ENCODE measurements at regions not wholly inside any gene's neighbourhood (a gene's known extent, or its start where the extent isn't known, plus 50 kb on each side); places are given as distances from the start of the nearest gene placed in this dataset.

DNA sequence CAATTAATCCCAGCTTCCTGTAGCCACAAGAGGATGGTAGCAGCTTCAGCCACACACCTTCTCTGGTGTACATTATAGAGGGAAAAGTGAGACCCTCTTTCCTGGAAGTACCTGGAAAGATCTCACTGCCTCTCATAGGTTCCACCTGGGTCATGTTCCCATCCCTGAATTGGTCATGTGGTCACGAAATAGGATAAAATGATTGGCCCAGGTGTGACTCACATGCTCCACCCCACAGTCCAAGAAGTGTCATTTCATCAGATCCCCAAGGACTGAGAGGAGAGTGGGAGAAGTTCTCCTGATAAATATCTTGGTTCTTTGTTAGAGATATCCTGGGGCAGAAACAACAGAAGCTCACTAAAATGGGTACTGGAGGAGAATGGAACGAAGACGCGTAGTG is 142.4 kb downstream of the QRSL1 start:
- TF ChIP-seq, protein P1, sequence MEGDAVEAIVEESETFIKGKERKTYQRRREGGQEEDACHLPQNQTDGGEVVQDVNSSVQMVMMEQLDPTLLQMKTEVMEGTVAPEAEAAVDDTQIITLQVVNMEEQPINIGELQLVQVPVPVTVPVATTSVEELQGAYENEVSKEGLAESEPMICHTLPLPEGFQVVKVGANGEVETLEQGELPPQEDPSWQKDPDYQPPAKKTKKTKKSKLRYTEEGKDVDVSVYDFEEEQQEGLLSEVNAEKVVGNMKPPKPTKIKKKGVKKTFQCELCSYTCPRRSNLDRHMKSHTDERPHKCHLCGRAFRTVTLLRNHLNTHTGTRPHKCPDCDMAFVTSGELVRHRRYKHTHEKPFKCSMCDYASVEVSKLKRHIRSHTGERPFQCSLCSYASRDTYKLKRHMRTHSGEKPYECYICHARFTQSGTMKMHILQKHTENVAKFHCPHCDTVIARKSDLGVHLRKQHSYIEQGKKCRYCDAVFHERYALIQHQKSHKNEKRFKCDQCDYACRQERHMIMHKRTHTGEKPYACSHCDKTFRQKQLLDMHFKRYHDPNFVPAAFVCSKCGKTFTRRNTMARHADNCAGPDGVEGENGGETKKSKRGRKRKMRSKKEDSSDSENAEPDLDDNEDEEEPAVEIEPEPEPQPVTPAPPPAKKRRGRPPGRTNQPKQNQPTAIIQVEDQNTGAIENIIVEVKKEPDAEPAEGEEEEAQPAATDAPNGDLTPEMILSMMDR (IDR thresholded peaks at IDR 0.05; ENCODE audit: poor library complexity, severe bottlenecking): no peak
- TF ChIP-seq SMC3 (conservative IDR thresholded peaks at IDR 0.05; ENCODE audit: poor library complexity) (no peak), TAF1 (IDR thresholded peaks at IDR 0.05; ENCODE audit: low read depth) (no peak), POLR2AphosphoS5 (IDR thresholded peaks at IDR 0.05) (no peak), EZH2 (IDR thresholded peaks at IDR 0.05; ENCODE audit: borderline replicate concordance, insufficient read depth, low read length, poor library complexity, severe bottlenecking) (no peak), EP300 (conservative IDR thresholded peaks at IDR 0.05; ENCODE audit: poor library complexity, severe bottlenecking) (no peak)
- TF ChIP-seq, protein P2, sequence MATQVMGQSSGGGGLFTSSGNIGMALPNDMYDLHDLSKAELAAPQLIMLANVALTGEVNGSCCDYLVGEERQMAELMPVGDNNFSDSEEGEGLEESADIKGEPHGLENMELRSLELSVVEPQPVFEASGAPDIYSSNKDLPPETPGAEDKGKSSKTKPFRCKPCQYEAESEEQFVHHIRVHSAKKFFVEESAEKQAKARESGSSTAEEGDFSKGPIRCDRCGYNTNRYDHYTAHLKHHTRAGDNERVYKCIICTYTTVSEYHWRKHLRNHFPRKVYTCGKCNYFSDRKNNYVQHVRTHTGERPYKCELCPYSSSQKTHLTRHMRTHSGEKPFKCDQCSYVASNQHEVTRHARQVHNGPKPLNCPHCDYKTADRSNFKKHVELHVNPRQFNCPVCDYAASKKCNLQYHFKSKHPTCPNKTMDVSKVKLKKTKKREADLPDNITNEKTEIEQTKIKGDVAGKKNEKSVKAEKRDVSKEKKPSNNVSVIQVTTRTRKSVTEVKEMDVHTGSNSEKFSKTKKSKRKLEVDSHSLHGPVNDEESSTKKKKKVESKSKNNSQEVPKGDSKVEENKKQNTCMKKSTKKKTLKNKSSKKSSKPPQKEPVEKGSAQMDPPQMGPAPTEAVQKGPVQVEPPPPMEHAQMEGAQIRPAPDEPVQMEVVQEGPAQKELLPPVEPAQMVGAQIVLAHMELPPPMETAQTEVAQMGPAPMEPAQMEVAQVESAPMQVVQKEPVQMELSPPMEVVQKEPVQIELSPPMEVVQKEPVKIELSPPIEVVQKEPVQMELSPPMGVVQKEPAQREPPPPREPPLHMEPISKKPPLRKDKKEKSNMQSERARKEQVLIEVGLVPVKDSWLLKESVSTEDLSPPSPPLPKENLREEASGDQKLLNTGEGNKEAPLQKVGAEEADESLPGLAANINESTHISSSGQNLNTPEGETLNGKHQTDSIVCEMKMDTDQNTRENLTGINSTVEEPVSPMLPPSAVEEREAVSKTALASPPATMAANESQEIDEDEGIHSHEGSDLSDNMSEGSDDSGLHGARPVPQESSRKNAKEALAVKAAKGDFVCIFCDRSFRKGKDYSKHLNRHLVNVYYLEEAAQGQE (IDR thresholded peaks at IDR 0.05; ENCODE audit: borderline replicate concordance): no peak

All from neural cell (in vitro differentiated cells).